Renal cortex interstitium (tissue), 11 donors: ENCODE measurements at regions not wholly inside any gene's neighbourhood (a gene's known extent, or its start where the extent isn't known, plus 50 kb on each side); places are given as distances from the start of the nearest gene placed in this dataset.

Experiments
- DNase-seq, 11 donors: peaks; one replicate each; pipeline ENCODE4 v3.0.0-alpha.2; 2013; ENCODE audit warnings: low read depth in 9 of 11, low spot score in 4 of 11; ENCODE audit errors: extremely low read depth in 1 of 11

GRCh38 chr2:64327510-64328414, 126.2 kb upstream of the LGALSL start:
- no peak for DNase-seq

- DNase-seq, result no peak
These were observed 125.6 kb upstream of the LGALSL start for GRCh38 chr2:64328415-64328722.

- no peak for DNase-seq
These were observed 125.2 kb upstream of the LGALSL start for GRCh38 chr2:64328756-64329155.

- DNase-seq, result no peak
These were observed 124.1 kb upstream of the LGALSL start for GRCh38 chr2:64329848-64330247.

GRCh38 chr2:64330281-64331113, 123.5 kb upstream of the LGALSL start:
- DNase-seq, result peak in 10 of 11 donors; percentile 57 to 92 (median 86)

GRCh38 chr2:64331114-64331645, 122.8 kb upstream of the LGALSL start:
- DNase-seq, result no peak

GRCh38 chr2:64331849-64332699, 121.9 kb upstream of the LGALSL start:
- DNase-seq, result no peak

- no peak for DNase-seq
These were observed 117.8 kb upstream of the LGALSL start for GRCh38 chr2:64336171-64336570.

GRCh38 chr2:64337314-64337713, 116.6 kb upstream of the LGALSL start:
- no peak for DNase-seq

- DNase-seq, result no peak
These were observed 115.9 kb upstream of the LGALSL start for GRCh38 chr2:64338108-64338507.

- DNase-seq, result no peak
These were observed 115.0 kb upstream of the LGALSL start for GRCh38 chr2:64338910-64339500.

GRCh38 chr2:64341461-64341860, 112.5 kb upstream of the LGALSL start:
- no peak for DNase-seq

GRCh38 chr2:64342195-64343099, 111.5 kb upstream of the LGALSL start:
- DNase-seq, result no peak

GRCh38 chr2:64344999-64345576, 108.9 kb upstream of the LGALSL start:
- no peak for DNase-seq

GRCh38 chr2:64345998-64346397, 108.0 kb upstream of the LGALSL start:
- no peak for DNase-seq

- peak in 2 of 11 donors; percentile 16 to 33 for DNase-seq
These were observed 105.4 kb upstream of the LGALSL start for GRCh38 chr2:64348386-64349130.

GRCh38 chr2:64349131-64349530, 104.8 kb upstream of the LGALSL start:
- no peak for DNase-seq
